GM21367 (cell line): ENCODE measurements at regions not wholly inside any gene's neighbourhood (a gene's known extent, or its start where the extent isn't known, plus 50 kb on each side); places are given as distances from the start of the nearest gene placed in this dataset.

Experiments used
- ATAC-seq: cut with Tn5 transposase; IDR thresholded peaks from one replicate; pipeline ENCODE4 v1.9.1; 2021; ENCODE audit not compliant: unreplicated experiment

GRCh38 chr10:111784436-111784835, 399.1 kb downstream of the GPAM start:
- no peak for ATAC-seq

GRCh38 chr10:111784946-111785465, 398.6 kb downstream of the GPAM start:
- ATAC-seq = no peak

- ATAC-seq = no peak
Observed at GRCh38 chr10:111785921-111786320, 397.6 kb downstream of the GPAM start.

GRCh38 chr10:111789821-111790220, 393.7 kb downstream of the GPAM start:
- no peak for ATAC-seq

- ATAC-seq = no peak
Observed at GRCh38 chr10:111801841-111802240, 381.7 kb downstream of the GPAM start.

GRCh38 chr10:111804781-111805180, 378.8 kb downstream of the GPAM start:
- ATAC-seq = no peak

GRCh38 chr10:111811517-111811916, 372.0 kb downstream of the GPAM start:
- ATAC-seq = no peak

- no peak for ATAC-seq
Observed at GRCh38 chr10:111820471-111820870, 363.1 kb downstream of the GPAM start.

- no peak for ATAC-seq
Observed at GRCh38 chr10:111821871-111822270, 361.7 kb downstream of the GPAM start.

GRCh38 chr10:111822661-111823060, 360.9 kb downstream of the GPAM start:
- ATAC-seq = no peak

GRCh38 chr10:111824128-111824527, 359.4 kb downstream of the GPAM start:
- ATAC-seq = no peak

- ATAC-seq = no peak
Observed at GRCh38 chr10:111830359-111830758, 353.2 kb downstream of the GPAM start.

- ATAC-seq = no peak
Observed at GRCh38 chr10:111831058-111831457, 352.5 kb downstream of the GPAM start.

- no peak for ATAC-seq
Observed at GRCh38 chr10:111833251-111833650, 350.3 kb downstream of the GPAM start.

GRCh38 chr10:111835574-111835973, 348.0 kb downstream of the GPAM start:
- no peak for ATAC-seq

GRCh38 chr10:111836064-111836463, 347.5 kb downstream of the GPAM start:
- no peak for ATAC-seq

- ATAC-seq = no peak
Observed at GRCh38 chr10:111836571-111836970, 347.0 kb downstream of the GPAM start.

GRCh38 chr10:111837086-111837485, 346.5 kb downstream of the GPAM start:
- no peak for ATAC-seq

- no peak for ATAC-seq
Observed at GRCh38 chr10:111837985-111838384, 345.6 kb downstream of the GPAM start.

GRCh38 chr10:111840546-111840945, 343.0 kb downstream of the GPAM start:
- no peak for ATAC-seq

GRCh38 chr10:111852801-111853200, 330.8 kb downstream of the GPAM start:
- ATAC-seq = no peak

- ATAC-seq = no peak
Observed at GRCh38 chr10:111856631-111857030, 326.9 kb downstream of the GPAM start.

GRCh38 chr10:111865550-111865949, 318.0 kb downstream of the GPAM start:
- no peak for ATAC-seq

- ATAC-seq = no peak
Observed at GRCh38 chr10:111871458-111871857, 312.1 kb downstream of the GPAM start.
